GM10266 (cell line): ENCODE measurements at regions not wholly inside any gene's neighbourhood (a gene's known extent, or its start where the extent isn't known, plus 50 kb on each side); places are given as distances from the start of the nearest gene placed in this dataset.
"Not testable (repeated sequence)": the region's sequence is repeated elsewhere in the genome, so short reads cannot be mapped to it uniquely, and the experiment has no call there.

Experiments used
- DNase-seq: peaks from one replicate; pipeline ENCODE4 v3.0.0; 2012; ENCODE audit errors: extremely low spot score
- CTCF ChIP-seq: IDR thresholded peaks from 2 replicates; pipeline ENCODE4 v1.5.1; 2012; ENCODE audit warnings: mild to moderate bottlenecking, low read depth; ENCODE audit not compliant: control insufficient read depth, insufficient read depth; ENCODE audit errors: missing control alignments

- no peak for DNase-seq
Observed at GRCh38 chr3:145492456-145492855, 668.5 kb downstream of the PLOD2 start.

GRCh38 chr3:145517416-145517815 lies 643.6 kb downstream of the PLOD2 start:
- not testable (repeated sequence) for DNase-seq

More at GRCh38 chr3:145492456-145492855, 668.5 kb downstream of the PLOD2 start:
- no peak for TF ChIP-seq CTCF

GRCh38 chr3:145518639-145519038 lies 642.3 kb downstream of the PLOD2 start:
- no peak for DNase-seq
- TF ChIP-seq CTCF: no peak

GRCh38 chr3:145519398-145520047 lies 641.5 kb downstream of the PLOD2 start:
- no peak for TF ChIP-seq CTCF
- DNase-seq: no peak

- no peak for DNase-seq
- no peak for TF ChIP-seq CTCF
Observed at GRCh38 chr3:145522179-145522578, 638.8 kb downstream of the PLOD2 start.

GRCh38 chr3:145522893-145523651 lies 637.9 kb downstream of the PLOD2 start:
- no peak for DNase-seq
- no peak for TF ChIP-seq CTCF

GRCh38 chr3:145531548-145531947 lies 629.4 kb downstream of the PLOD2 start:
- no peak for TF ChIP-seq CTCF

More at GRCh38 chr3:145531548-145531947, 629.4 kb downstream of the PLOD2 start:
- no peak for DNase-seq
